CD4-positive, alpha-beta T cell treated with Interleukin-6 at 100 ng/mL for 8 hours (primary cell): ENCODE measurements at regions not wholly inside any gene's neighbourhood (a gene's known extent, or its start where the extent isn't known, plus 50 kb on each side); places are given as distances from the start of the nearest gene placed in this dataset.

Experiments
- DNase-seq: peaks from one replicate; pipeline ENCODE4 v3.0.0-alpha.2; 2020; ENCODE audit warnings: mixed read lengths, low spot score

GRCh38 chr10:2173327-2173726, 436.0 kb upstream of the ADARB2 start:
- DNase-seq = no peak

- DNase-seq = no peak
Measured at GRCh38 chr10:2165771-2166460, 428.6 kb upstream of the ADARB2 start.

- no peak for DNase-seq
Measured at GRCh38 chr10:2150288-2150687, 413.0 kb upstream of the ADARB2 start.

GRCh38 chr10:2145926-2146478, 408.7 kb upstream of the ADARB2 start:
- DNase-seq = no peak

- no peak for DNase-seq
Measured at GRCh38 chr10:2145491-2145890, 408.2 kb upstream of the ADARB2 start.

- no peak for DNase-seq
Measured at GRCh38 chr10:2144584-2144983, 407.3 kb upstream of the ADARB2 start.

GRCh38 chr10:2143213-2143835, 406.0 kb upstream of the ADARB2 start:
- no peak for DNase-seq

GRCh38 chr10:2139746-2140145, 402.4 kb upstream of the ADARB2 start:
- DNase-seq = no peak

GRCh38 chr10:2137549-2138174, 400.3 kb upstream of the ADARB2 start:
- no peak for DNase-seq

- no peak for DNase-seq
Measured at GRCh38 chr10:2130705-2131305, 393.5 kb upstream of the ADARB2 start.

GRCh38 chr10:2128991-2129390, 391.7 kb upstream of the ADARB2 start:
- no peak for DNase-seq

- no peak for DNase-seq
Measured at GRCh38 chr10:2124135-2124534, 386.8 kb upstream of the ADARB2 start.

GRCh38 chr10:2122431-2123124, 385.3 kb upstream of the ADARB2 start:
- no peak for DNase-seq

GRCh38 chr10:2121929-2122328, 384.6 kb upstream of the ADARB2 start:
- no peak for DNase-seq

GRCh38 chr10:2121315-2121714, 384.0 kb upstream of the ADARB2 start:
- DNase-seq = no peak

GRCh38 chr10:2120746-2121145, 383.4 kb upstream of the ADARB2 start:
- DNase-seq = no peak

- no peak for DNase-seq
Measured at GRCh38 chr10:2119316-2119715, 382.0 kb upstream of the ADARB2 start.

- no peak for DNase-seq
Measured at GRCh38 chr10:2118201-2118600, 380.9 kb upstream of the ADARB2 start.

- no peak for DNase-seq
Measured at GRCh38 chr10:2117641-2118040, 380.3 kb upstream of the ADARB2 start.

- DNase-seq = no peak
Measured at GRCh38 chr10:2111965-2112364, 374.6 kb upstream of the ADARB2 start.

- no peak for DNase-seq
Measured at GRCh38 chr10:2108496-2108895, 371.2 kb upstream of the ADARB2 start.

GRCh38 chr10:2106641-2107040, 369.3 kb upstream of the ADARB2 start:
- DNase-seq = no peak
